OCI-LY3 (cell line): ENCODE measurements at regions not wholly inside any gene's neighbourhood (a gene's known extent, or its start where the extent isn't known, plus 50 kb on each side); places are given as distances from the start of the nearest gene placed in this dataset.

Experiments used
- CTCF ChIP-seq: fragments of 200-600, 300-600 bp; sonication (generic); IDR thresholded peaks from 2 replicates; pipeline ENCODE4 v1.5.1; 2014; ENCODE audit warnings: antibody characterized with exemption, low read length, low read depth
- EZH2phosphoT487 ChIP-seq: fragments of 200-600 bp; shearing (Covaris generic); IDR thresholded peaks from 2 replicates; pipeline ENCODE4 v1.6.1; 2018; ENCODE audit warnings: antibody characterized with exemption, mixed run types, low read depth

DNA sequence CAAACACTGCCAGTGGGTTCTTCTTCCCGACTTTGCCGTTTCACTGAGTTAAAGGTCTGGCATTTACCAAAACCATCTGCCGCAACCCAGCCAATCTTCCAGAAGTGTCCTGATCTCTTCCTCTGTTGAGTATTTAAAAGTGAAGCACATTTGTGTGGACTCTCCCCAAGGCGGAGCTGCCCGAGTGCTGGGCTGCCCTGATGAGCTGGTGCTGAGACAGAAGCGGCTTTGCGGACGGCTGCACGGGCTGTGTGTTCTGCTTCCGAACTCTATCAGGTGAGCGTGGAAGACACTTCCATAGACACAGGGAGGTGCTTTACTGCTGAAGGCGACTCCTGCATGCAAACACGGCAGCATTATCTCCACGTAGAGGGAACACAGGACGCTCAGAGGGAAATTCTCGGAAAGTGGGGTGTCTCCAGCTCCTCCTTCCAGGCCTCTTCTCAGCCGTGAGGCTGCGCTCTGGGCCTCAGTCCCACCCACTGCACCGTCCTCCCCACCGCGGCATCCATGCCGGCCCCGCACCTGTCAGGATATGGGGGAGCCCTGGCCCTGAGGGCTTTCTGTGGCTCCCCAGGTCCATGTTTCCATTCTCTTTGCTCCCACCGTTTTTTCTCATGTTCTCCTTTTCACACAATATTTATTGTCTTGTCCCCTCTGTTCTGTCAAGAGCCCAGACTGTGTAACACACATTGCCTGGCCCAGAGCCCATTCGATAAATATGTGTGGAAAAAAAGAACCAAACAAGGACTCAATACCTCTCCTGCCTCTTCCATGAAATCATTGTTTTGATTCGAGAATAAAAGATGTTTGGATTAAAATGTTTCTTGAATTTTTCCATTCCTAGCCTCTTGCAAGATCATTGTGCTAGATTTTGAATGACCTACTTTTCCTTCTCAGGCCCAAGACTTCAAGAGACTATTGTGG lies 205.1 kb downstream of the DLL1 start:
- no peak for TF ChIP-seq CTCF
- no peak for TF ChIP-seq EZH2phosphoT487
